ENCODE measurements at regions not wholly inside any gene's neighbourhood (a gene's known extent, or its start where the extent isn't known, plus 50 kb on each side); places are given as distances from the start of the nearest gene placed in this dataset.
"Not testable (repeated sequence)": the region's sequence is repeated elsewhere in the genome, so short reads cannot be mapped to it uniquely, and the experiment has no call there.

GRCh38 chrX:123129805-123130204 lies 54.3 kb upstream of the GRIA3 start:
- DNase-seq (ENCODE audit: low read depth in 3 of 3, low spot score in 2 of 3), result not testable (repeated sequence)

Measured in right renal cortex interstitium (tissue), 3 donors.